Transverse colon (tissue), 4 donors: ENCODE measurements at regions not wholly inside any gene's neighbourhood (a gene's known extent, or its start where the extent isn't known, plus 50 kb on each side); places are given as distances from the start of the nearest gene placed in this dataset.

Experiments used
- DNase-seq: peaks from one replicate; pipeline ENCODE4 v3.0.0-alpha.2; 2019
- H3K27ac ChIP-seq, 4 donors: fragments of 200-600 bp; sonication (generic); 2 replicates each; pipeline ENCODE4 v1.5.1; 2016 to 2018; ENCODE audit warnings: inconsistent platforms in 4 of 4
- H3K27me3 ChIP-seq: fragments of 200-600 bp; sonication (generic); 2 replicates; pipeline ENCODE4 v1.5.1; 2017; ENCODE audit warnings: inconsistent platforms
- H3K36me3 ChIP-seq, 4 donors: fragments of 200-600 bp; sonication (generic); 2 replicates each; pipeline ENCODE4 v1.5.1; 2017 to 2019; ENCODE audit warnings: inconsistent platforms in 4 of 4
- H3K4me1 ChIP-seq, 4 donors: fragments of 200-600 bp; sonication (generic); 2 replicates each; pipeline ENCODE4 v1.5.1; 2017 to 2020; ENCODE audit warnings: inconsistent platforms in 4 of 4
- H3K4me3 ChIP-seq, 4 donors: fragments of 200-600 bp; sonication (generic); 1 replicate in 1 of 4; 2 replicates in 3 of 4; pipeline versions ENCODE4 v1.5.1 to v1.6.1; 2017 to 2019; ENCODE audit warnings: inconsistent platforms in 4 of 4
- H3K9me3 ChIP-seq, 2 donors: fragments of 200-600 bp; sonication (generic); 2 replicates each; pipeline ENCODE4 v1.5.1; 2017 to 2019; ENCODE audit warnings: inconsistent platforms in 2 of 2
- CTCF ChIP-seq, 5 experiments: fragments of 200-600 bp in 3 of 5; fragments of 450-650 bp in 2 of 5; sonication (generic) in 3 of 5; IDR thresholded peaks; 1 replicate in 2 of 5; 2 replicates in 3 of 5; pipeline ENCODE4 v1.5.1; 2016 to 2017; ENCODE audit warnings: antibody characterized with exemption in 5 of 5, inconsistent platforms in 3 of 5, mild to moderate bottlenecking in 2 of 5, moderate library complexity in 1 of 5
- EP300 ChIP-seq: sonication (generic); formaldehyde crosslinking; IDR thresholded peaks from one replicate; pipeline ENCODE4 v1.6.1; 2017; ENCODE audit warnings: antibody characterized with exemption, low read depth
- POLR2A ChIP-seq: fragments of 450-650 bp; IDR thresholded peaks from one replicate; pipeline ENCODE4 v1.6.1; 2016; ENCODE audit warnings: antibody characterized with exemption, mild to moderate bottlenecking, moderate library complexity
- POLR2AphosphoS5 ChIP-seq, 3 donors: sonication (generic); formaldehyde crosslinking; IDR thresholded peaks; one replicate each; pipeline ENCODE4 v1.6.1; 2016; ENCODE audit warnings: antibody characterized with exemption in 3 of 3
- WGBS, 2 donors: methylation state at CpG; one replicate each; pipeline ENCODE4 v1.1.5; 2018; ENCODE audit warnings: low coverage in 1 of 2; 5-methylcytosine and 5-hydroxymethylcytosine counted together
- in situ Hi-C, 4 donors: fragments of 200-750 bp; cut with MboI; loops; one replicate each; pipeline versions ENCODE4 v1.15.0 to v1.15.1; 2017; ENCODE audit warnings: low sequenced_read_pairs in 3 of 4, low pct_ligation_motif_present in 1 of 4, low pct_unique_long_range_greater_than_20kb in 1 of 4
- intact Hi-C: fragments of 100-400 bp; cut with DNase I; formaldehyde crosslinking; loops from one replicate; pipeline ENCODE4 v1.15.1; 2023; ENCODE audit warnings: low total_unique reads

GRCh38 chr9:32248189-32248712, 136.2 kb upstream of the ACO1 start:
- no peaks in the 10 kb centered on the region for H3K27me3 ChIP-seq
- intact Hi-C loops (no loop called here), in situ Hi-C loops (loop anchor here in 2 of 4 donors (25.0 kb wide), 2 partner anchors 1111 to 1136 kb away; no protein-coding TSS in a partner anchor)
- WGBS, 2 donors, result 40 to 46% methylated on average over 2 of the region's 2 CpGs
- no peaks in the 10 kb centered on the region for H3K36me3 ChIP-seq
- no peaks in the 10 kb centered on the region for H3K9me3 ChIP-seq
- peaks cover 0 to 3% (median 0%) of the 10 kb centered on the region in 4 donors for H3K4me1 ChIP-seq
- H3K27ac ChIP-seq, result no peak overlapping the region
- DNase-seq, result no peak
- H3K4me3 ChIP-seq, result no peak overlapping the region
- TF ChIP-seq POLR2AphosphoS5 (IDR thresholded peaks at IDR 0.05) (no peak), CTCF (IDR thresholded peaks at IDR 0.05) (no peak), POLR2A (no peak), EP300 (no peak)

DNA sequence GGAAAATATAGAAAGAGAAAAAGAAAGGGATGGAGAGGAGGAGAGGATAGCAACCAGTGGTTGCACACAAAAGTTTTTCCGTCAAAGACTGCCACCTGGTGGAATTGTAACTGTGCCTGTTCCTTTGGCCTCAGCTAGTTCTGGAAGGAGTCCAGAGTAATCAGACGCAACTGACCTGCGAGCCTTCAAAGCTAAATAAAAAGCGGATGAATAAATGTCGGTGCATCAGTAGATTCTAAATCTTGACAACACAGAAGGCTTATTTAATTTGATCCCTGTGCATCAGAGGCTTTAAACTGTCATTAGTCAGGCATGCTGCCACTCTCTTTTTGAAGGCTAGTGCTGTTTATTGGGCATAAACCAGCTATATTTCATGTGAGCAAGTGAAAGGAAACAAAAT, 132.9 kb upstream of the ACO1 start:
- in situ Hi-C loops, result no loop called here

GRCh38 chr9:32253731-32254130, 130.7 kb upstream of the ACO1 start:
- WGBS, 2 donors, result 57 to 75% methylated on average over 1 of the region's 1 CpG
- Histone ChIP-seq H3K4me1 (peaks cover 0 to 3% (median 0%) of the 10 kb centered on the region in 4 donors), H3K4me3 (no peak overlapping the region), H3K27me3 (no peaks in the 10 kb centered on the region), H3K36me3 (no peaks in the 10 kb centered on the region), H3K27ac (no peak overlapping the region), H3K9me3 (no peaks in the 10 kb centered on the region)
- in situ Hi-C loops (no loop called here), intact Hi-C loops (no loop called here)
- TF ChIP-seq POLR2AphosphoS5 (IDR thresholded peaks at IDR 0.05) (no peak), EP300 (no peak), POLR2A (no peak), CTCF (IDR thresholded peaks at IDR 0.05) (no peak)
- DNase-seq, result no peak

More for the DNA sequence above, 132.9 kb upstream of the ACO1 start:
- TF ChIP-seq EP300 (no peak), CTCF (IDR thresholded peaks at IDR 0.05) (peak; percentile 44 to 58 (median 51)), POLR2A (no peak), POLR2AphosphoS5 (IDR thresholded peaks at IDR 0.05) (no peak)
- Histone ChIP-seq H3K27ac (no peak overlapping the region), H3K9me3 (no peaks in the 10 kb centered on the region), H3K36me3 (no peaks in the 10 kb centered on the region), H3K27me3 (no peaks in the 10 kb centered on the region), H3K4me3 (no peak overlapping the region), H3K4me1 (peaks cover 0 to 3% (median 0%) of the 10 kb centered on the region in 4 donors)
- DNase-seq, result peak; percentile 38
- WGBS, 2 donors, result 0 to 5% methylated on average over 5 of the region's 5 CpGs
- intact Hi-C loops, result no loop called here

DNA sequence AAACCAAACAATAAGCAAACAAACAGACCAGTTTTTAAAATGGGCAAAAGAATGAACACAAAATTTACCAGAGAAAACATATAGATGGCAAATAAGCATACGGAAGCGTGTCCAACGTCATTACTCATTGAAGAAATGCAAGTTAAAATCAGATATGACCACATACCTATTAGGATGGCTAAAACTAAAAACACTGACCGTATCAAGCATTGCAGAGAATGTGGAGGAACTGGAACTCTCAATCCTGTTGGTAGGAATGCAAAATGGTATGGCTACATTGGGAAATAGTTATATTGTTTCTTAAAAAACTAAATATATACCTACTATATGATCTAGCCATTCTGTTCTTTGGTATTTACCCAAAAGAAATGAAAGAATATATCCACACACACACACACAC, 129.4 kb upstream of the ACO1 start:
- Histone ChIP-seq H3K9me3 (no peaks in the 10 kb centered on the region), H3K27me3 (no peaks in the 10 kb centered on the region), H3K27ac (no peak overlapping the region), H3K4me1 (peaks cover 0 to 3% (median 0%) of the 10 kb centered on the region in 4 donors), H3K36me3 (no peaks in the 10 kb centered on the region), H3K4me3 (no peak overlapping the region)
- DNase-seq, result no peak
- intact Hi-C loops, result no loop called here
- TF ChIP-seq CTCF (IDR thresholded peaks at IDR 0.05) (no peak), POLR2A (no peak), POLR2AphosphoS5 (IDR thresholded peaks at IDR 0.05) (no peak), EP300 (no peak)
- 74 to 92% methylated on average over 4 of the region's 4 CpGs for WGBS, 2 donors
- in situ Hi-C loops, result no loop called here
